ENCODE measurements at regions not wholly inside any gene's neighbourhood (a gene's known extent, or its start where the extent isn't known, plus 50 kb on each side); places are given as distances from the start of the nearest gene placed in this dataset.

- no peaks in the 10 kb centered on the region for H3K9me1 ChIP-seq (replicated peaks; ENCODE audit: control insufficient read depth, extremely low read depth, insufficient read depth, low read length)
- no peak overlapping the region for H3K9ac ChIP-seq (replicated peaks; ENCODE audit: extremely low read depth, insufficient read depth, low read length)
- H3K27ac ChIP-seq (ENCODE audit: insufficient read depth, low read depth, low read length), result no peak overlapping the region
- FAIRE-seq (no peak), DNase-seq (ENCODE audit: low read depth, low spot score) (no peak)
- intact Hi-C loops (cut with micrococcal nuclease) (no loop called here), dilution Hi-C loops (cut with MboI; ENCODE audit: extremely low pct_ligation_motif_present, low sequenced_read_pairs) (no loop called here)
- no peak overlapping the region for H3K4me2 ChIP-seq (ENCODE audit: insufficient read depth, low read length)
- TF ChIP-seq GATA2 (IDR thresholded peaks at IDR 0.05; ENCODE audit: insufficient read depth, insufficient read length, low read depth, low read length) (no peak), POLR2AphosphoS5 (IDR thresholded peaks at IDR 0.05; ENCODE audit: insufficient read depth, low read depth, low read length) (no peak), EZH2 (IDR thresholded peaks at IDR 0.05; ENCODE audit: borderline replicate concordance, low read depth, low read length, severe bottlenecking) (no peak), FOS (IDR thresholded peaks at IDR 0.05; ENCODE audit: borderline replicate concordance, insufficient read depth, low read length) (no peak), MYC (IDR thresholded peaks at IDR 0.05; ENCODE audit: low read depth, low read length) (no peak), POLR2A (IDR thresholded peaks at IDR 0.05; ENCODE audit: low read depth, low read length) (no peak), MAX (IDR thresholded peaks at IDR 0.05; ENCODE audit: insufficient read depth, insufficient read length) (no peak)
- no TSS peak for BruUV-seq (replicated peaks)
- H3K9me3 ChIP-seq (replicated peaks; ENCODE audit: control insufficient read depth, insufficient read depth, low read length), result no peaks in the 10 kb centered on the region
- H3K79me2 ChIP-seq (ENCODE audit: control insufficient read depth, insufficient read depth, low read length), result no peaks in the 10 kb centered on the region
- H2AFZ ChIP-seq (ENCODE audit: low read depth, low read length), result no peak overlapping the region
- no peak overlapping the region for H3K4me3 ChIP-seq (replicated peaks in 1 of 3; ENCODE audit: insufficient read depth in 1 of 3, low read depth in 1 of 3, low read length in 3 of 3)
- H3K4me1 ChIP-seq (ENCODE audit: control insufficient read depth, extremely low read depth, insufficient read depth, low read length), result no peaks in the 10 kb centered on the region
- ChIA-PET CTCF (no interaction called here), POLR2A (no interaction called here)
- H3K27me3 ChIP-seq (ENCODE audit: control insufficient read depth in 2 of 2, insufficient read depth in 2 of 2, low read length in 2 of 2), result no peaks in the 10 kb centered on the region
- no peaks in the 10 kb centered on the region for H3K36me3 ChIP-seq (ENCODE audit: control insufficient read depth in 2 of 2, extremely low read depth in 1 of 2, insufficient read depth in 2 of 2, low read length in 2 of 2)
- H4K20me1 ChIP-seq (replicated peaks; ENCODE audit: control insufficient read depth, extremely low read depth, insufficient read depth, low read length), result no peaks in the 10 kb centered on the region
These were observed 326.9 kb downstream of the ZNF608 start for GRCh38 chr5:124419531-124419930.

- no peaks in the 10 kb centered on the region for H3K9me3 ChIP-seq (replicated peaks; ENCODE audit: control insufficient read depth, insufficient read depth, low read length)
- CTCF ChIA-PET, result no interaction called here
- POLR2A ChIA-PET, result no interaction called here
- H3K27ac ChIP-seq (ENCODE audit: insufficient read depth, low read depth, low read length), result no peak overlapping the region
- DNase-seq (ENCODE audit: low read depth, low spot score), result no peak
- intact Hi-C loops (cut with micrococcal nuclease), result no loop called here
- no peaks in the 10 kb centered on the region for H3K27me3 ChIP-seq (ENCODE audit: control insufficient read depth in 2 of 2, insufficient read depth in 2 of 2, low read length in 2 of 2)
- FAIRE-seq, result no peak
- H3K79me2 ChIP-seq (ENCODE audit: control insufficient read depth, insufficient read depth, low read length), result no peaks in the 10 kb centered on the region
- no peaks in the 10 kb centered on the region for H4K20me1 ChIP-seq (replicated peaks; ENCODE audit: control insufficient read depth, extremely low read depth, insufficient read depth, low read length)
- no peak overlapping the region for H3K4me2 ChIP-seq (ENCODE audit: insufficient read depth, low read length)
- BruUV-seq (replicated peaks), result no TSS peak
- H3K9ac ChIP-seq (replicated peaks; ENCODE audit: extremely low read depth, insufficient read depth, low read length), result no peak overlapping the region
- no peak overlapping the region for H3K4me3 ChIP-seq (replicated peaks in 1 of 3; ENCODE audit: insufficient read depth in 1 of 3, low read depth in 1 of 3, low read length in 3 of 3)
- TF ChIP-seq EZH2 (IDR thresholded peaks at IDR 0.05; ENCODE audit: borderline replicate concordance, low read depth, low read length, severe bottlenecking) (no peak), POLR2A (IDR thresholded peaks at IDR 0.05; ENCODE audit: low read depth, low read length) (no peak), MYC (IDR thresholded peaks at IDR 0.05; ENCODE audit: low read depth, low read length) (no peak), FOS (IDR thresholded peaks at IDR 0.05; ENCODE audit: borderline replicate concordance, insufficient read depth, low read length) (no peak)
- H3K9me1 ChIP-seq (replicated peaks; ENCODE audit: control insufficient read depth, extremely low read depth, insufficient read depth, low read length), result no peaks in the 10 kb centered on the region
- dilution Hi-C loops (cut with MboI; ENCODE audit: extremely low pct_ligation_motif_present, low sequenced_read_pairs), result no loop called here
- H3K4me1 ChIP-seq (ENCODE audit: control insufficient read depth, extremely low read depth, insufficient read depth, low read length), result no peaks in the 10 kb centered on the region
- H2AFZ ChIP-seq (ENCODE audit: low read depth, low read length), result no peak overlapping the region
- no peaks in the 10 kb centered on the region for H3K36me3 ChIP-seq (ENCODE audit: control insufficient read depth in 2 of 2, extremely low read depth in 1 of 2, insufficient read depth in 2 of 2, low read length in 2 of 2)
These were observed 328.0 kb downstream of the ZNF608 start for GRCh38 chr5:124418390-124418789.

Measured in endothelial cell of umbilical vein (primary cell).